ENCODE measurements at regions not wholly inside any gene's neighbourhood (a gene's known extent, or its start where the extent isn't known, plus 50 kb on each side); places are given as distances from the start of the nearest gene placed in this dataset.

- no peak for TF ChIP-seq ZNF512B (CRISPR knock-in tag; IDR thresholded peaks at IDR 0.05; ENCODE audit: borderline replicate concordance)
Measured at GRCh38 chr5:157915638-157916037, 56.7 kb upstream of the CLINT1 start (continued).

GRCh38 chr5:157914151-157914788, 55.3 kb upstream of the CLINT1 start:
- H3K79me2 ChIP-seq (ENCODE audit: insufficient read depth, low read length): no peaks in the 10 kb centered on the region
- ChIA-PET POLR2A (no interaction called here), CTCF (ENCODE audit: low intra/inter-chr PET ratio, low total read pairs) (interaction anchor here (0.7 kb wide), 1 partner anchor 13 kb away, joined by 3 read pairs; no protein-coding TSS in a partner anchor)
- H3K4me1 ChIP-seq (ENCODE audit: insufficient read depth, low read length): peaks cover 13% of the 10 kb centered on the region; the same call in 1 of the 2 replicates
- TF ChIP-seq ZNF333 (CRISPR knock-in tag; IDR thresholded peaks at IDR 0.05; ENCODE audit: borderline replicate concordance): no peak
- no peak for TF ChIP-seq ATRX (CRISPR knock-in tag; IDR thresholded peaks at IDR 0.05; ENCODE audit: borderline replicate concordance)
- no peak for TF ChIP-seq SMARCC2 (IDR thresholded peaks at IDR 0.05)
- no peaks in the 10 kb centered on the region for H3K9me3 ChIP-seq (ENCODE audit: low read length)
- H3K27ac ChIP-seq (ENCODE audit: extremely low read length, insufficient read depth, low read length): no peak overlapping the region
- BruUV-seq (replicated peaks): no TSS peak
- H3K36me3 ChIP-seq (replicated peaks in 1 of 2; ENCODE audit: control insufficient read depth in 1 of 2, insufficient read depth in 2 of 2, low read length in 2 of 2): no peaks in the 10 kb centered on the region
- FAIRE-seq (no peak), DNase-seq (ENCODE audit: low spot score) (no peak), ATAC-seq (no peak)
- no peak overlapping the region for H3K4me3 ChIP-seq (replicated peaks in 1 of 3; ENCODE audit: insufficient read depth in 1 of 3, low read depth in 2 of 3, low read length in 3 of 3)
- no peaks in the 10 kb centered on the region; a peak in 1 of 5 replicates for H3K27me3 ChIP-seq (ENCODE audit: control insufficient read depth in 1 of 2, insufficient read depth in 2 of 2, low read length in 2 of 2)
- no peaks in the 10 kb centered on the region for H4K20me1 ChIP-seq (ENCODE audit: insufficient read depth, low read length)
- H3K4me2 ChIP-seq (ENCODE audit: low read depth, low read length): no peak overlapping the region
- WGBS (ENCODE audit: low lambda C conversion rate): 30% methylated on average over 7 of the region's 7 CpGs
- in situ Hi-C loops (cut with HindIII; ENCODE audit: extremely low pct_ligation_motif_present, low pct_unique_long_range_greater_than_20kb): loop anchor here (10.0 kb wide), 1 partner anchor 89 kb away; no protein-coding TSS in a partner anchor
- intact Hi-C loops (cut with micrococcal nuclease; ENCODE audit: unreplicated experiment): no loop called here
- no peak overlapping the region for H2AFZ ChIP-seq (ENCODE audit: low read length)
- no peak overlapping the region for H3K9ac ChIP-seq (ENCODE audit: insufficient read depth, low read depth, low read length)
